Keratinocyte (primary cell): ENCODE measurements at regions not wholly inside any gene's neighbourhood (a gene's known extent, or its start where the extent isn't known, plus 50 kb on each side); places are given as distances from the start of the nearest gene placed in this dataset.

Experiments used
- DNase-seq: peaks from one replicate; pipeline ENCODE4 v3.0.0-alpha.2; 2011; ENCODE audit warnings: low read depth, missing footprints, low spot score
- FAIRE-seq: peaks from 2 replicates; lab custom pipeline; 2011; peaks lifted over from hg19 to GRCh38; lab: Jason Lieb, UNC
- H2AFZ ChIP-seq: 2 replicates; pipeline ENCODE4 v1.6.0; 2012; ENCODE audit warnings: low read length, control low read depth, inconsistent platforms; ENCODE audit not compliant: control insufficient read depth
- H3K27ac ChIP-seq: 2 replicates; pipeline ENCODE4 v1.5.1; 2011; ENCODE audit warnings: low read length; ENCODE audit not compliant: control insufficient read depth, insufficient read depth
- H3K27me3 ChIP-seq: 3 replicates; pipeline ENCODE4 v1.6.0; 2011; ENCODE audit warnings: low read length; ENCODE audit not compliant: control insufficient read depth, insufficient read depth; ENCODE audit errors: extremely low read depth
- H3K36me3 ChIP-seq, 2 experiments: 2 replicates in 1 of 2; 3 replicates in 1 of 2; pipeline ENCODE4 v1.5.1; 2011; ENCODE audit warnings: low read length in 2 of 2, mild to moderate bottlenecking in 1 of 2; ENCODE audit not compliant: control insufficient read depth in 2 of 2, insufficient read depth in 2 of 2; ENCODE audit errors: extremely low read depth in 1 of 2
- H3K4me1 ChIP-seq: 3 replicates; pipeline ENCODE4 v1.5.1; 2011; ENCODE audit warnings: low read length; ENCODE audit not compliant: control insufficient read depth, insufficient read depth; ENCODE audit errors: extremely low read depth
- H3K4me2 ChIP-seq: 3 replicates; pipeline ENCODE4 v1.6.0; 2011; ENCODE audit warnings: low read depth, low read length; ENCODE audit not compliant: control insufficient read depth, insufficient read depth; ENCODE audit errors: extremely low read depth
- H3K4me3 ChIP-seq, 3 experiments: fragments of 200-600 bp in 1 of 3; sonication (generic) in 1 of 3; 2 replicates in 2 of 3; 3 replicates in 1 of 3; pipeline ENCODE4 v1.5.1; 2011 to 2016; ENCODE audit warnings: low read length in 3 of 3, mild to moderate bottlenecking in 3 of 3, control low read depth in 2 of 3, inconsistent platforms in 1 of 3, low read depth in 1 of 3, mixed read lengths in 1 of 3, mixed run types in 1 of 3, moderate library complexity in 1 of 3; ENCODE audit not compliant: control insufficient read depth in 2 of 3, insufficient read depth in 2 of 3; ENCODE audit errors: extremely low read depth in 1 of 3
- H3K79me2 ChIP-seq: 2 replicates; pipeline ENCODE4 v1.6.0; 2012; ENCODE audit warnings: low read length; ENCODE audit not compliant: control insufficient read depth, insufficient read depth
- H3K9ac ChIP-seq: 3 replicates; pipeline ENCODE4 v1.6.0; 2011; ENCODE audit warnings: low read length; ENCODE audit not compliant: control insufficient read depth, insufficient read depth; ENCODE audit errors: extremely low read depth
- H3K9me1 ChIP-seq: 3 replicates; pipeline ENCODE4 v1.6.0; 2011; ENCODE audit warnings: low read length; ENCODE audit not compliant: control insufficient read depth, insufficient read depth; ENCODE audit errors: extremely low read depth
- H3K9me3 ChIP-seq: 2 replicates; pipeline ENCODE4 v1.5.1; 2012; ENCODE audit warnings: low read depth, low read length; ENCODE audit not compliant: control insufficient read depth
- H4K20me1 ChIP-seq: 3 replicates; pipeline ENCODE4 v1.6.0; 2011; ENCODE audit warnings: low read length; ENCODE audit not compliant: control insufficient read depth, insufficient read depth; ENCODE audit errors: extremely low read depth
- EZH2 ChIP-seq: IDR thresholded peaks from one replicate; pipeline ENCODE4 v1.6.1; 2012; ENCODE audit warnings: inconsistent platforms, mild to moderate bottlenecking, low read length, moderate library complexity
- dilution Hi-C: fragments of 300-500 bp; cut with MboI; formaldehyde crosslinking; loops from one replicate; pipeline ENCODE4 v1.7.0; 2020; ENCODE audit warnings: low sequenced_read_pairs; ENCODE audit not compliant: extremely low pct_ligation_motif_present
- TF ChIP-seq, protein P1 (sequence below), 3 experiments: IDR thresholded peaks in 1 of 3; conservative IDR thresholded peaks in 1 of 3; optimal IDR thresholded peaks in 1 of 3; 2 replicates in 2 of 3; 3 replicates in 1 of 3; pipeline versions ENCODE3 to v1.5.1; 2011; ENCODE audit warnings: low read length in 3 of 3, mild to moderate bottlenecking in 3 of 3, moderate library complexity in 2 of 3, control low read depth in 1 of 3, inconsistent platforms in 1 of 3; ENCODE audit not compliant: insufficient read depth in 2 of 3; ENCODE audit errors: extremely low read depth in 1 of 3

GRCh38 chr14:87879389-87879788 is 113.6 kb downstream of the GALC start:
- Histone ChIP-seq H3K79me2 (no peaks in the 10 kb centered on the region), H3K27ac (no peak overlapping the region), H3K36me3 (no peaks in the 10 kb centered on the region), H3K4me3 (no peak overlapping the region), H3K9me1 (no peaks in the 10 kb centered on the region), H2AFZ (no peak overlapping the region), H4K20me1 (no peaks in the 10 kb centered on the region), H3K9ac (no peak overlapping the region), H3K27me3 (no peaks in the 10 kb centered on the region), H3K9me3 (no peaks in the 10 kb centered on the region), H3K4me1 (no peaks in the 10 kb centered on the region), H3K4me2 (no peak overlapping the region)
- FAIRE-seq (no peak), DNase-seq (no peak)
- TF ChIP-seq, protein P1, sequence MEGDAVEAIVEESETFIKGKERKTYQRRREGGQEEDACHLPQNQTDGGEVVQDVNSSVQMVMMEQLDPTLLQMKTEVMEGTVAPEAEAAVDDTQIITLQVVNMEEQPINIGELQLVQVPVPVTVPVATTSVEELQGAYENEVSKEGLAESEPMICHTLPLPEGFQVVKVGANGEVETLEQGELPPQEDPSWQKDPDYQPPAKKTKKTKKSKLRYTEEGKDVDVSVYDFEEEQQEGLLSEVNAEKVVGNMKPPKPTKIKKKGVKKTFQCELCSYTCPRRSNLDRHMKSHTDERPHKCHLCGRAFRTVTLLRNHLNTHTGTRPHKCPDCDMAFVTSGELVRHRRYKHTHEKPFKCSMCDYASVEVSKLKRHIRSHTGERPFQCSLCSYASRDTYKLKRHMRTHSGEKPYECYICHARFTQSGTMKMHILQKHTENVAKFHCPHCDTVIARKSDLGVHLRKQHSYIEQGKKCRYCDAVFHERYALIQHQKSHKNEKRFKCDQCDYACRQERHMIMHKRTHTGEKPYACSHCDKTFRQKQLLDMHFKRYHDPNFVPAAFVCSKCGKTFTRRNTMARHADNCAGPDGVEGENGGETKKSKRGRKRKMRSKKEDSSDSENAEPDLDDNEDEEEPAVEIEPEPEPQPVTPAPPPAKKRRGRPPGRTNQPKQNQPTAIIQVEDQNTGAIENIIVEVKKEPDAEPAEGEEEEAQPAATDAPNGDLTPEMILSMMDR (optimal IDR thresholded peaks at IDR 0.05 in 1 of 3, IDR thresholded peaks at IDR 0.05 in 1 of 3, conservative IDR thresholded peaks at IDR 0.05 in 1 of 3; ENCODE audit: extremely low read depth in 1 of 3, insufficient read depth in 2 of 3, low read length in 3 of 3) = no peak
- no peak for TF ChIP-seq EZH2
- dilution Hi-C loops = no loop called here

DNA sequence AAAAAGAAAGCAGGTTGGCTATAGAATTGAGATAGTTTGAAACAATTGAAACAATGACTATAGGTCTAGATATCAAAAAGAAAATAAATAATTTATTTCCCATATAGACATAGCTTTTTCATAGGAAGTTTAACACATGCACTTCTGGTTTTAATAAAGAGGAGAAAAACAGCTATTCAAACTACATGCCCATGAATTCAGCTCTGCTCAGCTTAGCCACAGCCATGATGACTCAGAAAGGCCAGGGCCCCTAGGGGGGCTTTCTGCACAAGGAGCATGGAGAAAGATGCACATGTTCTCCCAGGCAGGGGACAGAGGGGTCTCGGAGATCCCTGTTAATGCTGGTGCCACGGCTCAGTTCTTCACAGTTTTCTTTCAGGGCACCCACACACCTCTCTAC is 114.0 kb downstream of the GALC start:
- Histone ChIP-seq H3K36me3 (no peaks in the 10 kb centered on the region), H3K9me3 (no peaks in the 10 kb centered on the region), H3K4me1 (no peaks in the 10 kb centered on the region), H3K27ac (no peak overlapping the region), H3K9me1 (no peaks in the 10 kb centered on the region), H4K20me1 (no peaks in the 10 kb centered on the region), H3K79me2 (no peaks in the 10 kb centered on the region), H3K4me3 (no peak overlapping the region), H2AFZ (no peak overlapping the region), H3K27me3 (no peaks in the 10 kb centered on the region), H3K4me2 (no peak overlapping the region), H3K9ac (no peak overlapping the region)
- no peak for TF ChIP-seq EZH2
- TF ChIP-seq, protein P1 (optimal IDR thresholded peaks at IDR 0.05 in 1 of 3, IDR thresholded peaks at IDR 0.05 in 1 of 3, conservative IDR thresholded peaks at IDR 0.05 in 1 of 3; ENCODE audit: extremely low read depth in 1 of 3, insufficient read depth in 2 of 3, low read length in 3 of 3) = no peak
- dilution Hi-C loops = no loop called here
- FAIRE-seq (no peak), DNase-seq (no peak)
